ENCODE measurements at regions not wholly inside any gene's neighbourhood (a gene's known extent, or its start where the extent isn't known, plus 50 kb on each side); places are given as distances from the start of the nearest gene placed in this dataset.

- ChIA-PET POLR2A (no interaction called here), CTCF (interaction anchor here (1.1 to 1.8 kb wide), 6 partner anchors 13 to 178 kb away, joined by 3 to 7 read pairs (median 4); no protein-coding TSS in a partner anchor)
- FAIRE-seq (no peak), DNase-seq (ENCODE audit: low read depth in 1 of 2, low spot score in 1 of 2) (no peak), ATAC-seq (no peak; a peak in 1 of 6 replicates)
- Histone ChIP-seq H3K4me1 (no peaks in the 10 kb centered on the region), H3K9me3 (no peaks in the 10 kb centered on the region), H3K27ac (no peak overlapping the region), H3K4me3 (no peak overlapping the region), H3K4me2 (no peak overlapping the region)
- no peak for TF ChIP-seq CHD2 (IDR thresholded peaks at IDR 0.05; ENCODE audit: low read length, partially characterized antibody)
- TF ChIP-seq KDM5A (IDR thresholded peaks at IDR 0.05): no peak
- no peak for TF ChIP-seq HOXB5 (CRISPR knock-in tag; IDR thresholded peaks at IDR 0.05)
- no peak for TF ChIP-seq EHF (CRISPR knock-in tag; IDR thresholded peaks at IDR 0.05)
- no peak for TF ChIP-seq TFCP2L1 (CRISPR knock-in tag; IDR thresholded peaks at IDR 0.05)
- TF ChIP-seq CBX8 (IDR thresholded peaks at IDR 0.05): no peak
- no peak for TF ChIP-seq ESRRA (IDR thresholded peaks at IDR 0.05; ENCODE audit: borderline replicate concordance, low read length)
- TF ChIP-seq EHMT2 (IDR thresholded peaks at IDR 0.05; ENCODE audit: low read depth): no peak
- no peak for TF ChIP-seq RFX5 (IDR thresholded peaks at IDR 0.05)
- TF ChIP-seq PBX3 (IDR thresholded peaks at IDR 0.05): no peak
- TF ChIP-seq GATA3 (IDR thresholded peaks at IDR 0.05; ENCODE audit: borderline replicate concordance): no peak
- TF ChIP-seq JUNB (IDR thresholded peaks at IDR 0.05): no peak
- no peak for TF ChIP-seq CEBPB (IDR thresholded peaks at IDR 0.05)
- no peak for TF ChIP-seq SREBF2 (IDR thresholded peaks at IDR 0.05)
- no peak for TF ChIP-seq REST (IDR thresholded peaks at IDR 0.05)
- TF ChIP-seq BHLHE40 (IDR thresholded peaks at IDR 0.05; ENCODE audit: low read depth, low read length): no peak
- 0% methylated on average over 4 of the region's 4 CpGs for WGBS (ENCODE audit: missing lambda C conversion rate)
Measured at GRCh38 chr14:21735639-21736307, 62.2 kb upstream of the OR4E1 start.

GRCh38 chr14:21735200-21735599 lies 61.6 kb upstream of the OR4E1 start:
- no peak overlapping the region for H3K4me3 ChIP-seq
- CTCF ChIA-PET: interaction anchor here (0.7 to 1.8 kb wide), 9 partner anchors 8 to 27 kb away, joined by 3 to 7 read pairs (median 5); no protein-coding TSS in a partner anchor
- POLR2A ChIA-PET: no interaction called here

More at GRCh38 chr14:21735200-21735599, 61.6 kb upstream of the OR4E1 start:
- Histone ChIP-seq H3K27ac (no peak overlapping the region), H3K4me1 (no peaks in the 10 kb centered on the region), H3K4me2 (no peak overlapping the region), H3K9me3 (no peaks in the 10 kb centered on the region)
- DNase-seq (ENCODE audit: low read depth in 1 of 2, low spot score in 1 of 2): no peak
- FAIRE-seq: no peak
- ATAC-seq: no peak
- no peak for TF ChIP-seq TP53 (CRISPR knock-in tag; IDR thresholded peaks at IDR 0.05)
- TF ChIP-seq ATOH8 (CRISPR knock-in tag; IDR thresholded peaks at IDR 0.05; ENCODE audit: low read depth): no peak
- no peak for TF ChIP-seq NFE2L2 (conservative IDR thresholded peaks at IDR 0.05; ENCODE audit: low read length)
- no peak for TF ChIP-seq ESRRA (IDR thresholded peaks at IDR 0.05; ENCODE audit: borderline replicate concordance, low read length)
- no peak for TF ChIP-seq BHLHE40 (IDR thresholded peaks at IDR 0.05; ENCODE audit: low read depth, low read length)
- TF ChIP-seq CTCF (IDR thresholded peaks at IDR 0.05): no peak
- no peak for TF ChIP-seq ZSCAN20 (CRISPR knock-in tag; IDR thresholded peaks at IDR 0.05)
- TF ChIP-seq POLR2A (IDR thresholded peaks at IDR 0.05; ENCODE audit: low read length): no peak
- no peak for TF ChIP-seq FOSL2 (IDR thresholded peaks at IDR 0.05)
- TF ChIP-seq FOSL2 (CRISPR knock-in tag; IDR thresholded peaks at IDR 0.05): no peak
- no peak for TF ChIP-seq CBX2 (IDR thresholded peaks at IDR 0.05; ENCODE audit: borderline replicate concordance, low read depth)
- TF ChIP-seq TFCP2L1 (CRISPR knock-in tag; IDR thresholded peaks at IDR 0.05): no peak
- WGBS (ENCODE audit: missing lambda C conversion rate): 54% methylated on average over 3 of the region's 3 CpGs
